GM12878 (cell line): ENCODE measurements at regions not wholly inside any gene's neighbourhood (a gene's known extent, or its start where the extent isn't known, plus 50 kb on each side); places are given as distances from the start of the nearest gene placed in this dataset.

Experiments
- EP300 ChIP-seq, 2 experiments: fragments of 150-350 bp in 1 of 2; IDR thresholded peaks; 2 replicates each; pipeline ENCODE4 v1.6.1; 2011 to 2012; ENCODE audit warnings: low read depth in 2 of 2, low read length in 2 of 2, borderline replicate concordance in 1 of 2, improper control_type of control experiment in 1 of 2, inconsistent platforms in 1 of 2; ENCODE audit not compliant: control insufficient read depth in 1 of 2
- FOXM1 ChIP-seq: IDR thresholded peaks from 2 replicates; pipeline ENCODE4 v1.6.1; 2012; ENCODE audit warnings: low read depth, mild to moderate bottlenecking, inconsistent platforms, low read length, moderate library complexity

- TF ChIP-seq EP300 (IDR thresholded peaks at IDR 0.05; ENCODE audit: borderline replicate concordance in 1 of 2, control insufficient read depth in 1 of 2, low read depth in 2 of 2, low read length in 2 of 2) = no peak
- no peak for TF ChIP-seq FOXM1
Observed at GRCh38 chr11:122344215-122344614, 228.2 kb upstream of the BLID start.
